NCI-H69 (cell line): ENCODE measurements at regions not wholly inside any gene's neighbourhood (a gene's known extent, or its start where the extent isn't known, plus 50 kb on each side); places are given as distances from the start of the nearest gene placed in this dataset.
A peak's percentile ranks its signal among the peaks of the same experiment; 100 is the strongest.

Experiments
- DNase-seq: peaks from one replicate; lab custom pipeline; 2025; lab: John Stamatoyannopoulos, UW

- DNase-seq: peak; percentile 51
Observed at GRCh38 chr14:97298736-97299135, 501.6 kb downstream of the VRK1 start.

GRCh38 chr14:97299661-97300060, 502.5 kb downstream of the VRK1 start:
- peak; percentile 34 for DNase-seq

GRCh38 chr14:97301931-97302559, 504.9 kb downstream of the VRK1 start:
- peak; percentile 65 for DNase-seq

GRCh38 chr14:97306133-97306759, 509.1 kb downstream of the VRK1 start:
- no peak for DNase-seq

- DNase-seq: no peak
Observed at GRCh38 chr14:97306760-97307246, 509.6 kb downstream of the VRK1 start.

- no peak for DNase-seq
Observed at GRCh38 chr14:97311411-97311810, 514.2 kb downstream of the VRK1 start.

DNA sequence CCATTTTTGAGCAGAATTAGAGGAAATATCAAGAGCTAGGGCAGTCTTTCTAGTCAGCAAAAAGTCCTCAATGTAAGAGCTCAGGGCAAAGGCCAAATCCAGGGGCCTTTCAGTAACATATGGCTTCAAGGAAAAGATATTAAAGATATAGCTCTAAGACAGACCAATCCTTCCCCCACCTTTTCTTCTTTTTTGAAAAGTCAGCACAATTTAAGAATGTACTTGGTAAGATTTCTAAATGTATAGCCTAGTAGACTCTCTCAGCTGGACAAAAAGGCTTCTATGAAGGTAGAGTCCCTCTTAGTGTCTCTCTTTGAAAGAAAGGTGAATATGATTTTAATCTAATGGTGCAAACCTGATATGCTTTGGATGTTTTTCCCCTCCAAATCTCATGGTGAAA, 515.7 kb downstream of the VRK1 start:
- DNase-seq: no peak

GRCh38 chr14:97315790-97316189, 518.6 kb downstream of the VRK1 start:
- no peak for DNase-seq

- DNase-seq: no peak
Observed at GRCh38 chr14:97318380-97318779, 521.2 kb downstream of the VRK1 start.

- no peak for DNase-seq
Observed at GRCh38 chr14:97319691-97320090, 522.5 kb downstream of the VRK1 start.

DNA sequence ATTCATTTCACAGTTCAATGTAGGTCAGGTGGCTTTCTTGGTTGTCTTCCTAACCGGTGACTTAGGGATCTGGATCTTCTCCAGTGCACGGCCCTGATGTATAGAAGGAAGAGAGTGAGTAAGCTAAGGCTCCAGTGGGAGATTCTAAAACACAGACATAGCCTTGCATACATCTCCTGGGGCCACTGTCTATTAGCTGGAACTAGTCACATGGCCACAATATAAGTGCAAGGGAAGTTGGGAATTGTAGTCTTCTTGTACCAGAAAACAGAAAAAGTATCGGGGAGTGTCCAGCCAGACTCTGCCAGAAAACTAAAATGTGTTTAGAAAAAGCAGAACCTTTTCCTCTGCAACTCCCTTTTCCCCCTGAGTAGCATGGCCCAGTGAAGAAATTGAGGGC, 531.6 kb downstream of the VRK1 start:
- DNase-seq: no peak

GRCh38 chr14:97329701-97330100, 532.5 kb downstream of the VRK1 start:
- peak; percentile 50 for DNase-seq

- DNase-seq: no peak
Observed at GRCh38 chr14:97331058-97331457, 533.9 kb downstream of the VRK1 start.

- DNase-seq: no peak
Observed at GRCh38 chr14:97331526-97331925, 534.3 kb downstream of the VRK1 start.

GRCh38 chr14:97336179-97336578, 539.0 kb downstream of the VRK1 start:
- no peak for DNase-seq

DNA sequence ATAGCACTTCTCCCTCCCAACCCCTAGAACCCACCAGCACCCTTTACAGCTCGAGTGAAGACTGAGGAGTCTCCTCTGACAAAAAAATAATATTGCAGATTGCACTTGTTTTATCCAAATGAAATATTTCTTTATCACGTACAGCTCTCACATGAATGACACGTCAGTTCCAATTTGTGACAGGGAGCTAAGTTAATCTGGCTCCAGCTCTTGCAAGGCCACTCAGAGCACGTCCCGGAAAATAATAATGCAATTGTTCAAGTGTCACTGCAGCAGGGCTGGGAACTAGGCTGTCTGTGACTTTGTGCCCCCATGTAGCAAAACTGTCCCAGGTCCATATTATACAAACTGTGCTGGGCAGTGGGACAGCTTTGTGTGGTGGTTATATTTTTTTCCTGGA, 539.6 kb downstream of the VRK1 start:
- DNase-seq: no peak

- DNase-seq: no peak
Observed at GRCh38 chr14:97337267-97337666, 540.1 kb downstream of the VRK1 start.

DNA sequence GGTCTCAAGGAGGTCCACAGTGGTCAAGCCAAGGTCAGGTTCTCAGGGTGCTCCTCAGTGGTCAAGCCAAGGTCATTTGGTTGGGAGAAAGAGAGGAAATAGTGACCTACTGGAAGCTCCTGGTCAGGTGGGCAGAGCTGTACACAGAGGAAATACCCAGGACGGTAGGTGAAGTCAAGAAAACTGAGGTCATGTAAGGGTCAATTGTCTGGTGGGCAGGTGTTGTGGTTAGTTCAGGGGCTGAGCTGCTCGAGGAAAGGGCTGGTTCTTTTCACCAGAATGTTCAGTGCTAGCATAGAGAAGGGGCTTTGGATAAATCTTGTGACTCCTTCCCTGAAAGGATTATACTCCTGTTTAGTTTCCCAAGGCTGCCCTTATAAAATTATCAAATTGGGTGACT, 540.5 kb downstream of the VRK1 start:
- no peak for DNase-seq

GRCh38 chr14:97344666-97345065, 547.5 kb downstream of the VRK1 start:
- DNase-seq: no peak

DNA sequence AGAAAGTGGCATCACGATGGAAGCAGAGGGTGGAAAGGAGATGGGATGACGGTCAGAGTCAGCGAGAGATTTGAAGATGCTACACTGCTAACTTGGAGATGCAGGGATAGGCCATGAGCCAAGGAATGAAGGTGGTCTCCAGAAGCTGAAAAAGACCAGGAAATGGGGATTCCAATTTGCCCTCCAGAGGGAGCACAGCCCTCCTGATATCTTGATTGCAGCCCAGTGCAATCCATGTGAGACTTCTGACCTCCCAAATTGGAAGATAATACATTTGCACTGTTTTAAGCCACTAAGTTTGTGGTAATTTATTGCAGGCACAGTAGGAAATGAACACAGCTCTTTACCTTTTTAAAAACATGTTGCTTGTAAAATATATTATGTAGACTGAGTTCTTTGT, 549.5 kb downstream of the VRK1 start:
- no peak for DNase-seq

- no peak for DNase-seq
Observed at GRCh38 chr14:97349463-97349862, 552.3 kb downstream of the VRK1 start.

DNA sequence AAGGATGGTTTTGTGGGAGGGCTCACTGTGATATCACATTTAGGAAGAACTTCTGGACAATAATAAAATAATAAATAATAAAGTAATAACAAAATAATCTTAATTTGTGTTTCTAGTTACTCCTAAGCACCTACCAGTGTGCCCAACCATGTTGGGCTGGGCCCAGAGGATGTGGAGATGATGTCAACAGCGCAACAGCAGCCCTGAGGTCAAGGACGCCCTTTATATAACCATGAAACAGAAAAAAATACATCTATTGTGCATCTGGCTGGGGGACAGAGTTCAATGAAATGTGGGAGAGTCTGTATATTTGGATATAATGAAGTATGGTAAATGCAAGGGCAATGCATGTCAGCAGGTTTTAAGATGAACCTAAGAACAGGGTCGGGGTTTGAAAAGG, 552.8 kb downstream of the VRK1 start:
- no peak for DNase-seq

DNA sequence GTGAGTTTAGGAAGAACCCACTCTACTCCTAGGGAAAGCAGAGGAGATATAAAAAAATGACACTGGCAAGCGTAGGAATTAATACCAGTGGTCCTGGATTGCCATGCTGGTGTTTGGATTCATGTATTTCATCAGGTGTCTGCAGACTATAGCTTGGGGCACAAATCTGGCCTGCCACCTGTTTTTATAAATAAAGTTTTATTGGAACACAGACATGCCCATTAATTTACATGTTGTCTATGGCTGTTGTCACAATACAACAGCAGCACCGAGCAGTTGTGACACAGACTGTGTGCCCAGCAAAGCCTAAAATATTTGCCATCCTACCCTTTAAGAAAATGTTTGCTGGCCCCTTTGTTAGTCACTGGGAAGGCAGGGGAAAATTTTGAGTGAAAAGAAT, 553.2 kb downstream of the VRK1 start:
- no peak for DNase-seq
